Activated B cell treated with CpG ODN at 0.5 μM for 24 hours (primary cell): ENCODE measurements at regions not wholly inside any gene's neighbourhood (a gene's known extent, or its start where the extent isn't known, plus 50 kb on each side); places are given as distances from the start of the nearest gene placed in this dataset.

Source experiments
- ATAC-seq: fragments of 200-7000 bp; cut with Tn5 transposase; one replicate; pipeline ENCODE4 v1.10.0; 2021; ENCODE audit warnings: low read depth, mild to moderate bottlenecking, moderate library complexity
- CTCF ChIA-PET: fragments of 350-600 bp; sonication (Branson Sonifier 250); formaldehyde crosslinking; loops from one replicate; lab custom pipeline; 2021; ENCODE audit warnings: antibody characterized with exemption; lab: Charles Lee
- POLR2A ChIA-PET: fragments of 350-600 bp; sonication (Branson Sonifier 250); formaldehyde crosslinking; loops from one replicate; lab custom pipeline; 2021; ENCODE audit warnings: antibody characterized with exemption; lab: Charles Lee
- DNase-seq: peaks from one replicate; pipeline ENCODE4 v3.0.0; 2022
- H3K27ac Mint-ChIP-seq: one replicate; pipeline ENCODE4 v1.8.0; 2020; ENCODE audit warnings: mixed read lengths
- H3K27me3 Mint-ChIP-seq: one replicate; pipeline ENCODE4 v1.8.0; 2021; ENCODE audit warnings: mixed read lengths
- H3K36me3 Mint-ChIP-seq: one replicate; pipeline ENCODE4 v1.8.0; 2021; ENCODE audit warnings: low read depth, mixed read lengths
- H3K4me1 Mint-ChIP-seq: one replicate; pipeline ENCODE4 v1.8.0; 2021; ENCODE audit warnings: mixed read lengths
- H3K4me3 Mint-ChIP-seq: one replicate; pipeline ENCODE4 v1.8.0; 2020; ENCODE audit warnings: mild to moderate bottlenecking, mixed read lengths
- H3K9me3 Mint-ChIP-seq: one replicate; pipeline ENCODE4 v1.8.0; 2020; ENCODE audit warnings: mixed read lengths
- CTCF ChIP-seq: fragments of 200-600 bp; IDR thresholded peaks from one replicate; pipeline ENCODE4 v1.8.0; 2022; ENCODE audit warnings: antibody characterized with exemption, mild to moderate bottlenecking
- intact Hi-C: fragments of 100-400 bp; cut with micrococcal nuclease; formaldehyde crosslinking; loops from one replicate; pipeline ENCODE4 v1.15.1; 2024

GRCh38 chr9:28607843-28608242, 1034.6 kb upstream of the C9orf72 start:
- H3K9me3 Mint-ChIP-seq, result peaks cover 2% of the 10 kb centered on the region
- H3K27me3 Mint-ChIP-seq, result no peaks in the 10 kb centered on the region
- H3K4me1 Mint-ChIP-seq, result no peaks in the 10 kb centered on the region
- no peak for DNase-seq
- no peak overlapping the region for H3K4me3 Mint-ChIP-seq
- no peak for ATAC-seq
- intact Hi-C loops, result no loop called here
- ChIA-PET CTCF (no interaction called here), POLR2A (no interaction called here)
- TF ChIP-seq CTCF, result no peak
- H3K27ac Mint-ChIP-seq, result no peak overlapping the region
- H3K36me3 Mint-ChIP-seq, result no peaks in the 10 kb centered on the region

GRCh38 chr9:28610339-28610738, 1037.1 kb upstream of the C9orf72 start:
- CTCF ChIA-PET, result no interaction called here
- no peak overlapping the region for H3K27ac Mint-ChIP-seq
- POLR2A ChIA-PET, result no interaction called here
- no peaks in the 10 kb centered on the region for H3K27me3 Mint-ChIP-seq
- no peak for TF ChIP-seq CTCF
- ATAC-seq (no peak), DNase-seq (no peak)
- no peaks in the 10 kb centered on the region for H3K4me1 Mint-ChIP-seq
- H3K9me3 Mint-ChIP-seq, result peaks cover 2% of the 10 kb centered on the region
- H3K4me3 Mint-ChIP-seq, result no peak overlapping the region
- no peaks in the 10 kb centered on the region for H3K36me3 Mint-ChIP-seq
- intact Hi-C loops, result no loop called here

GRCh38 chr9:28616310-28616709, 1043.0 kb upstream of the C9orf72 start:
- no peak for TF ChIP-seq CTCF
- H3K27me3 Mint-ChIP-seq, result no peaks in the 10 kb centered on the region
- ATAC-seq (no peak), DNase-seq (no peak)
- intact Hi-C loops, result no loop called here
- H3K27ac Mint-ChIP-seq, result no peak overlapping the region
- POLR2A ChIA-PET, result interaction anchor here (0.6 kb wide), 1 partner anchor 38 kb away, joined by 5 read pairs; no protein-coding TSS in a partner anchor
- H3K4me3 Mint-ChIP-seq, result no peak overlapping the region
- H3K36me3 Mint-ChIP-seq, result no peaks in the 10 kb centered on the region
- H3K4me1 Mint-ChIP-seq, result no peaks in the 10 kb centered on the region
- CTCF ChIA-PET, result no interaction called here
- H3K9me3 Mint-ChIP-seq, result peaks cover 4% of the 10 kb centered on the region

GRCh38 chr9:28620011-28620410, 1046.7 kb upstream of the C9orf72 start:
- POLR2A ChIA-PET, result no interaction called here
- no peak for TF ChIP-seq CTCF
- intact Hi-C loops, result no loop called here
- Mint-ChIP-seq H3K4me3 (no peak overlapping the region), H3K9me3 (peaks cover 8% of the 10 kb centered on the region), H3K36me3 (no peaks in the 10 kb centered on the region), H3K4me1 (no peaks in the 10 kb centered on the region), H3K27me3 (no peaks in the 10 kb centered on the region), H3K27ac (no peak overlapping the region)
- DNase-seq, result no peak
- CTCF ChIA-PET, result no interaction called here
- no peak for ATAC-seq

- CTCF ChIA-PET, result no interaction called here
- ATAC-seq (no peak), DNase-seq (no peak)
- Mint-ChIP-seq H3K9me3 (peaks cover 8% of the 10 kb centered on the region), H3K27me3 (no peaks in the 10 kb centered on the region), H3K27ac (no peak overlapping the region), H3K4me1 (no peaks in the 10 kb centered on the region), H3K4me3 (no peak overlapping the region), H3K36me3 (no peaks in the 10 kb centered on the region)
- POLR2A ChIA-PET, result no interaction called here
- intact Hi-C loops, result no loop called here
- TF ChIP-seq CTCF, result no peak
Observed at GRCh38 chr9:28620661-28621060, 1047.4 kb upstream of the C9orf72 start.
